ENCODE measurements at regions not wholly inside any gene's neighbourhood (a gene's known extent, or its start where the extent isn't known, plus 50 kb on each side); places are given as distances from the start of the nearest gene placed in this dataset.

- ChIA-PET POLR2A (ENCODE audit: low non-redundant PET) (no interaction called here), CTCF (no interaction called here)
- H3K27ac ChIP-seq: no peak overlapping the region
- no peak for DNase-seq (ENCODE audit: low spot score)
- TF ChIP-seq CTCF (conservative IDR thresholded peaks at IDR 0.05; ENCODE audit: low read depth): no peak
Observed at GRCh38 chr1:116201911-116202310, 90.7 kb downstream of the MAB21L3 start.

GRCh38 chr1:116203181-116203723 is 92.1 kb downstream of the MAB21L3 start:
- CTCF ChIA-PET: no interaction called here
- no peak overlapping the region for H3K27ac ChIP-seq
- 0 out of 2 replicates have a peak, but pooled peaks have one; percentile 13 for TF ChIP-seq CTCF (conservative IDR thresholded peaks at IDR 0.05; ENCODE audit: low read depth)
- no peak for DNase-seq (ENCODE audit: low spot score)
- POLR2A ChIA-PET (ENCODE audit: low non-redundant PET): no interaction called here

GRCh38 chr1:116203920-116204319 is 92.7 kb downstream of the MAB21L3 start:
- ChIA-PET CTCF (no interaction called here), POLR2A (ENCODE audit: low non-redundant PET) (no interaction called here)
- no peak for DNase-seq (ENCODE audit: low spot score)
- H3K27ac ChIP-seq: no peak overlapping the region
- TF ChIP-seq CTCF (conservative IDR thresholded peaks at IDR 0.05; ENCODE audit: low read depth): no peak

- CTCF ChIA-PET: interaction anchor here (0.5 to 0.6 kb wide), 2 partner anchors 26 to 67 kb away, joined by 3 read pairs; no protein-coding TSS in a partner anchor
- no peak for TF ChIP-seq CTCF (conservative IDR thresholded peaks at IDR 0.05; ENCODE audit: low read depth)
- POLR2A ChIA-PET (ENCODE audit: low non-redundant PET): no interaction called here
- DNase-seq (ENCODE audit: low spot score): no peak
- no peak overlapping the region for H3K27ac ChIP-seq
Observed at GRCh38 chr1:116205941-116206679, 94.9 kb downstream of the MAB21L3 start.

GRCh38 chr1:116207126-116207735 is 96.0 kb downstream of the MAB21L3 start:
- no peak for TF ChIP-seq CTCF (conservative IDR thresholded peaks at IDR 0.05; ENCODE audit: low read depth)
- H3K27ac ChIP-seq: no peak overlapping the region
- ChIA-PET CTCF (interaction anchor here (0.6 kb wide), 1 partner anchor 836 kb away, joined by 3 read pairs; no protein-coding TSS in a partner anchor), POLR2A (ENCODE audit: low non-redundant PET) (no interaction called here)
- DNase-seq (ENCODE audit: low spot score): no peak

- ChIA-PET CTCF (interaction anchor here (0.6 kb wide), 1 partner anchor 837 kb away, joined by 3 read pairs; no protein-coding TSS in a partner anchor), POLR2A (ENCODE audit: low non-redundant PET) (no interaction called here)
- no peak for TF ChIP-seq CTCF (conservative IDR thresholded peaks at IDR 0.05; ENCODE audit: low read depth)
- no peak for DNase-seq (ENCODE audit: low spot score)
- no peak overlapping the region for H3K27ac ChIP-seq
Observed at GRCh38 chr1:116208136-116208535, 96.9 kb downstream of the MAB21L3 start.
